Heart right ventricle (tissue), 16 donors: ENCODE measurements at regions not wholly inside any gene's neighbourhood (a gene's known extent, or its start where the extent isn't known, plus 50 kb on each side); places are given as distances from the start of the nearest gene placed in this dataset.
A peak's percentile ranks its signal among the peaks of the same experiment; 100 is the strongest.
"Not testable (repeated sequence)": the region's sequence is repeated elsewhere in the genome, so short reads cannot be mapped to it uniquely, and the experiment has no call there.

Experiments used
- ATAC-seq, 8 donors: fragments of 200-7000 bp; cut with Tn5 transposase; one replicate each; pipeline ENCODE4 v1.9.1; 2020; ENCODE audit warnings: mild to moderate bottlenecking in 8 of 8, moderate library complexity in 8 of 8, moderate number of reproducible peaks in 1 of 8
- DNase-seq, 2 donors: peaks; one replicate each; pipeline ENCODE4 v3.0.0-alpha.2; 2020
- H3K27ac ChIP-seq, 10 donors: fragments of 200-600 bp; sonication (generic) in 2 of 10; one replicate each; pipeline versions ENCODE4 v1.5.0 to v1.8.0; 2020 to 2022; ENCODE audit warnings: mild to moderate bottlenecking in 3 of 10
- H3K27me3 ChIP-seq, 7 donors: fragments of 200-600 bp; one replicate each; pipeline ENCODE4 v1.8.0; 2021 to 2022; ENCODE audit warnings: mild to moderate bottlenecking in 2 of 7
- H3K36me3 ChIP-seq, 9 donors: fragments of 200-600 bp; sonication (generic) in 1 of 9; one replicate each; pipeline versions ENCODE4 v1.5.0 to v1.8.0; 2020 to 2022; ENCODE audit warnings: mild to moderate bottlenecking in 2 of 9
- H3K4me1 ChIP-seq, 9 donors: fragments of 200-600 bp; sonication (generic) in 1 of 9; one replicate each; pipeline versions ENCODE4 v1.5.0 to v1.8.0; 2020 to 2022; ENCODE audit warnings: mild to moderate bottlenecking in 4 of 9
- H3K4me3 ChIP-seq, 10 donors: fragments of 200-600 bp; sonication (generic) in 2 of 10; one replicate each; pipeline versions ENCODE4 v1.5.0 to v1.8.0; 2020 to 2022; ENCODE audit warnings: mild to moderate bottlenecking in 7 of 10, moderate library complexity in 2 of 10
- H3K9me3 ChIP-seq, 11 donors: fragments of 200-600 bp in 10 of 11; sonication (generic) in 2 of 11; one replicate each; pipeline versions ENCODE4 v1.5.0 to v1.8.0; 2013 to 2022; ENCODE audit warnings: mild to moderate bottlenecking in 2 of 11, control low read depth in 1 of 11, moderate library complexity in 1 of 11
- CTCF ChIP-seq, 9 donors: fragments of 200-600 bp; sonication (generic) in 2 of 9; IDR thresholded peaks; one replicate each; pipeline versions ENCODE4 v1.5.0 to v1.8.0; 2021 to 2022; ENCODE audit warnings: antibody characterized with exemption in 9 of 9, mild to moderate bottlenecking in 5 of 9, moderate library complexity in 1 of 9
- WGBS, 2 donors: extraction: QIAGEN DNeasy Blood & Tissue Kit; methylation state at CpG; one replicate each; pipeline ENCODE4 v1.1.7; 2013; ENCODE audit warnings: inconsistent platforms in 1 of 2; 5-methylcytosine and 5-hydroxymethylcytosine counted together
- intact Hi-C, 10 donors: fragments of 100-400 bp; cut with DNase I; formaldehyde crosslinking; loops; one replicate each; pipeline versions ENCODE4 v1.11.1 to v1.14.2; 2022
- donor health status: Arrhythmogenic right ventricular cardiomyopathy.
- donor health status: ischemic (EF 13 %, LVEDD 7.1; RV severe dilation, severe dysfunction).
- donor health status: healthy with polysubstance abuse.
- donor health status: DM: no; HTN: yes; CAD: no.
- donor health status: DM: no; HTN: no; CAD: no.
- donor health status: ischemic (EF 25% LVEDD 6.9; RV normal size, moderate dysfunction).
- donor health status: ischemic (EF 25% LVEDD 5.7; RV mildly dilated, moderate dysfunction).
- donor health status: healthy.
- donor health status: DM: yes; HTN: yes; CAD: no.
- donor health status: Ischemic cardiomyopathy.
- donor health status: ischemic (EF 35%, LVEDD 5.7; RV mildly dilated, moderate dysfunction).
- donor health status: nonischemic (EF 11% LVEDD 7.7; RV severe dilation, severe dysfunction).
- donor health status: DM: yes; HTN: yes; CAD: no.
- donor health status: PGD.
- donor health status: ischemic (EF 29% LVEDD 5.4; RV normal size, mild dysfunction).
- donor health status: nonischemic (EF 23%, LVEDD 6.1; RV moderate dilation, normal function).

GRCh38 chr12:87428701-87429277, 600.4 kb downstream of the C12orf50 start:
- Histone ChIP-seq H3K27me3 (no peaks in the 10 kb centered on the region), H3K4me1 (no peaks in the 10 kb centered on the region), H3K4me3 (no peak overlapping the region), H3K36me3 (no peaks in the 10 kb centered on the region), H3K9me3 (peaks cover 0 to 41% (median 6%) of the 10 kb centered on the region in 11 donors), H3K27ac (no peak overlapping the region)
- TF ChIP-seq CTCF (IDR thresholded peaks at IDR 0.05): no peak
- no peak for DNase-seq
- ATAC-seq: peak in 1 of 8 donors; percentile 12
- 77 to 84% methylated on average over 1 of the region's 1 CpG for WGBS, 2 donors
- intact Hi-C loops: no loop called here

- Histone ChIP-seq H3K4me1 (no peaks in the 10 kb centered on the region), H3K9me3 (peaks cover 0 to 36% (median 6%) of the 10 kb centered on the region in 11 donors), H3K36me3 (no peaks in the 10 kb centered on the region), H3K4me3 (no peak overlapping the region), H3K27me3 (no peaks in the 10 kb centered on the region), H3K27ac (no peak overlapping the region)
- no peak for DNase-seq
- no peak for ATAC-seq
- intact Hi-C loops: no loop called here
- WGBS, 2 donors: 98 to 99% methylated on average over 1 of the region's 1 CpG
- no peak for TF ChIP-seq CTCF (IDR thresholded peaks at IDR 0.05)
These were observed 601.4 kb downstream of the C12orf50 start for GRCh38 chr12:87427770-87428169.

- no peak for ATAC-seq
- no peak for TF ChIP-seq CTCF (IDR thresholded peaks at IDR 0.05)
These were observed 603.2 kb downstream of the C12orf50 start for GRCh38 chr12:87425942-87426554.

GRCh38 chr12:87421233-87421632, 608.0 kb downstream of the C12orf50 start:
- ATAC-seq, DNase-seq, H3K27ac ChIP-seq, intact Hi-C loops, H3K4me1 ChIP-seq, H3K36me3 ChIP-seq, H3K27me3 ChIP-seq, H3K4me3 ChIP-seq: not testable (repeated sequence)
- peaks cover 0 to 21% (median 4%) of the 10 kb centered on the region in 11 donors for H3K9me3 ChIP-seq
- WGBS, 2 donors: 100% methylated on average over 2 of the region's 2 CpGs

More at GRCh38 chr12:87425942-87426554, 603.2 kb downstream of the C12orf50 start:
- Histone ChIP-seq H3K27me3 (no peaks in the 10 kb centered on the region), H3K4me3 (no peak overlapping the region), H3K36me3 (no peaks in the 10 kb centered on the region), H3K27ac (no peak overlapping the region), H3K9me3 (peaks cover 0 to 36% (median 6%) of the 10 kb centered on the region in 11 donors), H3K4me1 (no peaks in the 10 kb centered on the region)
- DNase-seq: no peak
- intact Hi-C loops: no loop called here
- 74 to 82% methylated on average over 2 of the region's 2 CpGs for WGBS, 2 donors

GRCh38 chr12:87413784-87414183, 615.4 kb downstream of the C12orf50 start:
- Histone ChIP-seq H3K27me3 (no peaks in the 10 kb centered on the region), H3K36me3 (no peaks in the 10 kb centered on the region), H3K4me3 (no peak overlapping the region), H3K27ac (no peak overlapping the region), H3K4me1 (peaks cover 0 to 7% (median 0%) of the 10 kb centered on the region in 9 donors), H3K9me3 (peaks cover 0 to 19% (median 0%) of the 10 kb centered on the region in 11 donors)
- no peak for DNase-seq
- WGBS, 2 donors: 8 to 10% methylated on average over 2 of the region's 2 CpGs
- intact Hi-C loops: no loop called here
- no peak for ATAC-seq
- TF ChIP-seq CTCF (IDR thresholded peaks at IDR 0.05): no peak
